K562 (cell line): ENCODE measurements at regions not wholly inside any gene's neighbourhood (a gene's known extent, or its start where the extent isn't known, plus 50 kb on each side); places are given as distances from the start of the nearest gene placed in this dataset.

Experiments
- ATAC-seq: fragments of 200-7000 bp; cut with Tn5 transposase; 3 replicates; pipeline ENCODE4 v1.9.1; 2020; ENCODE audit warnings: moderate library complexity
- BruUV-seq: library from RNA; stranded (reverse); fragments of 400-500 nt; replicated peaks from 2 replicates; lab custom pipeline; 2021; lab: Mats Ljungman, UMichigan
- CTCF ChIA-PET: fragments of 300-600 bp; formaldehyde crosslinking; extraction: SDS; loops from one replicate; lab custom pipeline; 2021; ENCODE audit warnings: low intra/inter-chr PET ratio; lab: Yijun Ruan, JAX
- POLR2A ChIA-PET: fragments of 300-600, 350-650 bp; sonication (Branson Sonifier 250); formaldehyde crosslinking; extraction: SDS; loops from one replicate; lab custom pipeline; 2021; ENCODE audit warnings: antibody characterized with exemption, inconsistent platforms; lab: Yijun Ruan, JAX
- DNase-seq, 4 experiments: peaks; one replicate each; pipeline versions ENCODE4 v3.0.0 to v3.0.0-alpha.2; 2011 to 2018; ENCODE audit warnings: low spot score in 3 of 4, mixed read lengths in 3 of 4; ENCODE audit errors: extremely low read depth in 1 of 4
- FAIRE-seq: peaks from 2 replicates; lab custom pipeline; 2011; peaks lifted over from hg19 to GRCh38; lab: Jason Lieb, UNC
- H2AFZ ChIP-seq: 2 replicates; pipeline ENCODE4 v1.6.0; 2011; ENCODE audit warnings: low read depth, low read length, control low read depth, inconsistent platforms
- H3K27ac ChIP-seq: fragments of 200-600 bp; 3 replicates; pipeline ENCODE4 v1.8.0; 2011; ENCODE audit warnings: low read depth, mild to moderate bottlenecking, control low read depth, inconsistent platforms, low read length, moderate library complexity, mixed read lengths; ENCODE audit errors: extremely low read depth
- H3K27me3 ChIP-seq, 2 experiments: fragments of 300-600 bp in 1 of 2; 2 replicates in 1 of 2; 3 replicates in 1 of 2; pipeline versions ENCODE4 v1.6.0 to v1.8.0; 2011; ENCODE audit warnings: inconsistent platforms in 2 of 2, low read length in 2 of 2, mild to moderate bottlenecking in 1 of 2, mixed read lengths in 1 of 2, moderate library complexity in 1 of 2; ENCODE audit not compliant: control insufficient read depth in 2 of 2, insufficient read depth in 2 of 2
- H3K36me3 ChIP-seq: fragments of 300-600 bp; 3 replicates; pipeline ENCODE4 v1.8.0; 2011; ENCODE audit warnings: mild to moderate bottlenecking, low read length, inconsistent platforms; ENCODE audit not compliant: control insufficient read depth, insufficient read depth
- H3K4me1 ChIP-seq, 2 experiments: fragments of 200-600 bp in 1 of 2; replicated peaks in 1 of 2; 2 replicates in 1 of 2; 3 replicates in 1 of 2; pipeline versions ENCODE4 v1.5.1 to v1.8.0; 2011; ENCODE audit warnings: inconsistent platforms in 2 of 2, low read length in 2 of 2, mild to moderate bottlenecking in 1 of 2, mixed read lengths in 1 of 2, moderate library complexity in 1 of 2; ENCODE audit not compliant: control insufficient read depth in 2 of 2, insufficient read depth in 2 of 2
- H3K4me2 ChIP-seq: 2 replicates; pipeline ENCODE4 v1.6.1; 2011; ENCODE audit warnings: low read length, control low read depth, inconsistent platforms, mixed read lengths; ENCODE audit not compliant: insufficient read depth
- H3K4me3 ChIP-seq: fragments of 200-600 bp; sonication (generic), shearing (Covaris generic); 2 replicates; pipeline ENCODE4 v1.5.1; 2016; ENCODE audit warnings: control low read depth, inconsistent platforms
- H3K79me2 ChIP-seq: fragments of 200-600 bp; 3 replicates; pipeline ENCODE4 v1.8.0; 2011; ENCODE audit warnings: low read length, inconsistent platforms; ENCODE audit not compliant: control insufficient read depth, insufficient read depth
- H3K9ac ChIP-seq, 2 experiments: 2 replicates each; pipeline versions ENCODE4 v1.6.0 to v1.6.1; 2011; ENCODE audit warnings: low read depth in 2 of 2, low read length in 2 of 2, control low read depth in 1 of 2, inconsistent platforms in 1 of 2, mild to moderate bottlenecking in 1 of 2, mixed read lengths in 1 of 2; ENCODE audit not compliant: insufficient read depth in 1 of 2
- H3K9me1 ChIP-seq: one replicate; pipeline ENCODE4 v1.6.0; 2011; ENCODE audit warnings: inconsistent platforms, mild to moderate bottlenecking, low read length, moderate library complexity; ENCODE audit not compliant: control insufficient read depth, insufficient read depth
- H3K9me3 ChIP-seq: replicated peaks from 2 replicates; pipeline ENCODE4 v1.5.1; 2011; ENCODE audit warnings: low read depth, low read length, inconsistent platforms; ENCODE audit not compliant: control insufficient read depth, insufficient read depth
- H4K20me1 ChIP-seq: replicated peaks from 2 replicates; pipeline ENCODE4 v1.6.1; 2011; ENCODE audit warnings: low read length, inconsistent platforms, mixed read lengths; ENCODE audit not compliant: control insufficient read depth, insufficient read depth
- POLR2A ChIP-seq: fragments of 450-650 bp; conservative IDR thresholded peaks from 2 replicates; pipeline ENCODE4 v1.6.1; 2016
- PURB ChIP-seq: sonication (generic); formaldehyde crosslinking; IDR thresholded peaks from 2 replicates; pipeline ENCODE4 v1.9.0; 2021; ENCODE audit warnings: low read depth, mild to moderate bottlenecking, missing genetic modification reagents
- TEAD2 ChIP-seq: fragments of 450-650 bp; IDR thresholded peaks from 2 replicates; pipeline ENCODE4 v1.6.1; 2016; ENCODE audit warnings: missing genetic modification characterization, control low read depth, missing compliant biosample characterization
- ZNF316 ChIP-seq: fragments of 450-650 bp; IDR thresholded peaks from 2 replicates; pipeline ENCODE4 v1.6.1; 2016
- ZNF583 ChIP-seq: fragments of 250-450 bp; sonication (Bioruptor Pico); IDR thresholded peaks from 2 replicates; pipeline ENCODE4 v1.4.0; 2020
- WGBS: fragments of 100-300 bp; shearing (Covaris generic); methylation state at CpG from one replicate; pipeline ENCODE4 v1.1.6; 2016; ENCODE audit warnings: low coverage, mixed read lengths; ENCODE audit not compliant: insufficient coverage; ENCODE audit errors: missing lambda C conversion rate; 5-methylcytosine and 5-hydroxymethylcytosine counted together
- in situ Hi-C: fragments of 300-500 bp; cut with MboI; formaldehyde crosslinking; loops from 4 replicates; pipeline ENCODE4 v1.15.0; 2018; ENCODE audit warnings: inconsistent platforms, mixed read lengths
- intact Hi-C: fragments of 100-400 bp; cut with micrococcal nuclease; formaldehyde crosslinking; loops from 2 replicates; pipeline ENCODE4 v1.14.2; 2022
- TF ChIP-seq, protein P1 (sequence below): fragments of 450-650 bp; conservative IDR thresholded peaks from 2 replicates; pipeline ENCODE4 v1.6.1; 2016; ENCODE audit warnings: missing genetic modification characterization, low read depth, mild to moderate bottlenecking, control low read depth, missing compliant biosample characterization
- TF ChIP-seq, protein P2 (sequence below): fragments of 450-650 bp; IDR thresholded peaks from 2 replicates; pipeline ENCODE4 v1.6.1; 2016; ENCODE audit warnings: antibody characterized with exemption
- TF ChIP-seq, protein P3 (sequence below): fragments of 250-450 bp; sonication (Bioruptor Pico); IDR thresholded peaks from 2 replicates; pipeline ENCODE4 v1.4.0; 2020
- TF ChIP-seq, protein P4 (sequence below): sonication (generic); formaldehyde crosslinking; IDR thresholded peaks from 2 replicates; pipeline ENCODE4 v1.8.0; 2022; ENCODE audit warnings: mild to moderate bottlenecking, missing genetic modification reagents

DNA sequence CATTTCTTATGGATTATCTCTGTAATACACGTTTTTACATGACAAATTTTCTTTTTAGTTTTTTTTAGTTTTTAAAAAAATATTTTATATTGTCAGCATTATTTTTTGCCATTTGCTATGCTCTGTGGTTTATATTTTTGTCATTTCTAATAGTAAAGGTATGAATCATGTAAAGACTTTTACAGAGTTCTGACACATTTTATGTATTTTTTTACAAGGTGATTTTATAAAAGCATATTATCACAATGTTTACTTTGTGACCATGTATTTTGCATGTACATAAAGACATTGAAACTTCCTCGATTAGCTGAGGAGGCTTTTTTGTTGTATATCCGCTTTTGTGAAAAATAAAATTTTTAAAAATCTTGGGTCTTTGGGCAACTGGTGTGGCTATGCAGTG is 1705.1 kb downstream of the PCDH7 start:
- POLR2A ChIA-PET = no interaction called here
- 0% methylated on average over 3 of the region's 3 CpGs for WGBS
- TF ChIP-seq, protein P1, sequence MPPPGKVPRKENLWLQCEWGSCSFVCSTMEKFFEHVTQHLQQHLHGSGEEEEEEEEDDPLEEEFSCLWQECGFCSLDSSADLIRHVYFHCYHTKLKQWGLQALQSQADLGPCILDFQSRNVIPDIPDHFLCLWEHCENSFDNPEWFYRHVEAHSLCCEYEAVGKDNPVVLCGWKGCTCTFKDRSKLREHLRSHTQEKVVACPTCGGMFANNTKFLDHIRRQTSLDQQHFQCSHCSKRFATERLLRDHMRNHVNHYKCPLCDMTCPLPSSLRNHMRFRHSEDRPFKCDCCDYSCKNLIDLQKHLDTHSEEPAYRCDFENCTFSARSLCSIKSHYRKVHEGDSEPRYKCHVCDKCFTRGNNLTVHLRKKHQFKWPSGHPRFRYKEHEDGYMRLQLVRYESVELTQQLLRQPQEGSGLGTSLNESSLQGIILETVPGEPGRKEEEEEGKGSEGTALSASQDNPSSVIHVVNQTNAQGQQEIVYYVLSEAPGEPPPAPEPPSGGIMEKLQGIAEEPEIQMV = no peak
- peak; percentile 50; the same call in 1 of the 2 replicates for TF ChIP-seq ZNF316

DNA sequence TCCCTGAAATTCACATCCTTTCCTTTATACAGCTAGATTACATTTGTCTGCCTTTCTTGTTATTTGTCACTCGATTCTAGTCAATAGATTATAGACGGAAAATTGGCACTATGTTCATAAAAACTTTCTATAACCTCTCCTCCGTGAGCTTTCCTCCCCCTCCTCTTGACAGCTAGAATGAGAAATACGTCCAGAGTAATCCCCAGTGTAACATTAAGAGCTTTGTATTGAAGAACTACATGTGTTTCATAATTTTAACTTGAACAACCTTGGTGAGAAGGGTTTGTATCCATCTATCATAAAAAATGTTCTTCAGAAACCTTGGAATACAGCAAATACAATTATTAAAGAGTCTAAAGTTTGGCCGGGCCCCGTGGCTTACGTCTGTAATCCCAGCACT is 1707.4 kb downstream of the PCDH7 start:
- ATAC-seq (no peak), FAIRE-seq (no peak), DNase-seq (no peak)
- Histone ChIP-seq H3K79me2 (no peaks in the 10 kb centered on the region), H3K9me1 (no peaks in the 10 kb centered on the region), H3K27ac (no peak overlapping the region), H2AFZ (no peak overlapping the region), H3K36me3 (no peaks in the 10 kb centered on the region), H3K4me2 (no peak overlapping the region), H3K9ac (no peak overlapping the region), H3K4me1 (no peaks in the 10 kb centered on the region), H3K9me3 (no peaks in the 10 kb centered on the region), H3K27me3 (no peaks in the 10 kb centered on the region), H3K4me3 (no peak overlapping the region), H4K20me1 (no peaks in the 10 kb centered on the region)
- ChIA-PET POLR2A (no interaction called here), CTCF (no interaction called here)
- intact Hi-C loops = no loop called here
- in situ Hi-C loops = no loop called here
- 1% methylated on average over 7 of the region's 7 CpGs for WGBS
- no TSS peak for BruUV-seq
- TF ChIP-seq TEAD2 (no peak), PURB (CRISPR knock-in tag) (no peak), ZNF583 (CRISPR knock-in tag) (no peak), POLR2A (no peak)
- TF ChIP-seq, protein P2, sequence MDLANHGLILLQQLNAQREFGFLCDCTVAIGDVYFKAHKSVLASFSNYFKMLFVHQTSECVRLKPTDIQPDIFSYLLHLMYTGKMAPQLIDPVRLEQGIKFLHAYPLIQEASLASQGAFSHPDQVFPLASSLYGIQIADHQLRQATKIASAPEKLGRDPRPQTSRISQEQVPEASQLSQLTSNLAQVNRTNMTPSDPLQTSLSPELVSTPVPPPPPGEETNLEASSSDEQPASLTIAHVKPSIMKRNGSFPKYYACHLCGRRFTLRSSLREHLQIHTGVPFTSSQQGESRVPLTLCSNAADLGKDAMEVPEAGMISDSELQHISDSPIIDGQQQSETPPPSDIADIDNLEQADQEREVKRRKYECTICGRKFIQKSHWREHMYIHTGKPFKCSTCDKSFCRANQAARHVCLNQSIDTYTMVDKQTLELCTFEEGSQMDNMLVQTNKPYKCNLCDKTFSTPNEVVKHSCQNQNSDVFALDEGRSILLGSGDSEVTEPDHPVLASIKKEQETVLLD = no peak
- TF ChIP-seq, protein P3, sequence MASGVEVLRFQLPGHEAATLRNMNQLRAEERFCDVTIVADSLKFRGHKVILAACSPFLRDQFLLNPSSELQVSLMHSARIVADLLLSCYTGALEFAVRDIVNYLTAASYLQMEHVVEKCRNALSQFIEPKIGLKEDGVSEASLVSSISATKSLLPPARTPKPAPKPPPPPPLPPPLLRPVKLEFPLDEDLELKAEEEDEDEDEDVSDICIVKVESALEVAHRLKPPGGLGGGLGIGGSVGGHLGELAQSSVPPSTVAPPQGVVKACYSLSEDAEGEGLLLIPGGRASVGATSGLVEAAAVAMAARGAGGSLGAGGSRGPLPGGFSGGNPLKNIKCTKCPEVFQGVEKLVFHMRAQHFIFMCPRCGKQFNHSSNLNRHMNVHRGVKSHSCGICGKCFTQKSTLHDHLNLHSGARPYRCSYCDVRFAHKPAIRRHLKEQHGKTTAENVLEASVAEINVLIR (CRISPR knock-in tag) = no peak
- TF ChIP-seq, protein P4, sequence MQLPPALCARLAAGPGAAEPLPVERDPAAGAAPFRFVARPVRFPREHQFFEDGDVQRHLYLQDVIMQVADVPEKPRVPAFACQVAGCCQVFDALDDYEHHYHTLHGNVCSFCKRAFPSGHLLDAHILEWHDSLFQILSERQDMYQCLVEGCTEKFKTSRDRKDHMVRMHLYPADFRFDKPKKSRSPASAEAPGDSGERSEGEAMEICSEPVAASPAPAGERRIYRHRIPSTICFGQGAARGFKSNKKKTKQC (CRISPR knock-in tag) = no peak

More for the DNA sequence above, 1705.1 kb downstream of the PCDH7 start:
- intact Hi-C loops = no loop called here
- no peak overlapping the region for H2AFZ ChIP-seq
- FAIRE-seq = no peak
- H4K20me1 ChIP-seq = no peaks in the 10 kb centered on the region
- no peak overlapping the region for H3K4me3 ChIP-seq
- CTCF ChIA-PET = no interaction called here
- in situ Hi-C loops = no loop called here
- no peaks in the 10 kb centered on the region for H3K79me2 ChIP-seq
- no peak overlapping the region for H3K27ac ChIP-seq
- no peaks in the 10 kb centered on the region for H3K4me1 ChIP-seq
- H3K9me1 ChIP-seq = no peaks in the 10 kb centered on the region
- no peak overlapping the region for H3K9ac ChIP-seq
- no peaks in the 10 kb centered on the region for H3K9me3 ChIP-seq
- no TSS peak for BruUV-seq
- H3K36me3 ChIP-seq = no peaks in the 10 kb centered on the region
- H3K4me2 ChIP-seq = no peak overlapping the region
- DNase-seq = no peak
- no peak for ATAC-seq
- H3K27me3 ChIP-seq = no peaks in the 10 kb centered on the region
